GM19324 (cell line): ENCODE measurements at regions not wholly inside any gene's neighbourhood (a gene's known extent, or its start where the extent isn't known, plus 50 kb on each side); places are given as distances from the start of the nearest gene placed in this dataset.

ENCODE experiments used
- ATAC-seq: cut with Tn5 transposase; IDR thresholded peaks from one replicate; pipeline ENCODE4 v1.9.1; 2021; ENCODE audit warnings: mild to moderate bottlenecking, moderate library complexity; ENCODE audit not compliant: unreplicated experiment, low FRiP score

DNA sequence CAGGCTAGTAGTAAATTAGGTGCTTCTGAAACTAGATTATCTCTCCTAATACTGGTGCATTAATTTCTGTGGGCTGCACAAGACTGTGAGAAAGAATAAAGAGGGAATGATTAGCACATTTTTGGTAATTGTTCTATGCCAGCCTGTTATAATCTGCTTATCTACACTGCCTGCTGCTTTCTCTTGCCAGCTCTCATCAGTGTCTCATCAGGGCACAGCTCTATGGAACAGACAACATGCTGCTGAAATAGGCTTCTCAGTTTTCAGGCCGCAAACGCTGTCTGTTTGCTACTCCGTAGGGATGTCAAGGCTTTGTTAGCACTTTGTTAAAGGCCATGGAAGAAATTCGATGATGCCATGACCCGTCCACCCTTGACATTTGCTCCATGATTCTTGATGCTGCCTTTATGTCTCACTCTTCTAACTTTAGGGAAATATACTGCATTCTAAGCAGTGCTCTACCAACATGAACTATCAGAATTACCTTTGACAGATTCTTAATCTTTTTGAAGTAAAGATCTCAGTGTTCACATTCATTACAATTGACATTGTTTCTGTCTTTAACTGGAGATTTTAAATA lies 84.0 kb upstream of the PRR20A start:
- no peak for ATAC-seq

DNA sequence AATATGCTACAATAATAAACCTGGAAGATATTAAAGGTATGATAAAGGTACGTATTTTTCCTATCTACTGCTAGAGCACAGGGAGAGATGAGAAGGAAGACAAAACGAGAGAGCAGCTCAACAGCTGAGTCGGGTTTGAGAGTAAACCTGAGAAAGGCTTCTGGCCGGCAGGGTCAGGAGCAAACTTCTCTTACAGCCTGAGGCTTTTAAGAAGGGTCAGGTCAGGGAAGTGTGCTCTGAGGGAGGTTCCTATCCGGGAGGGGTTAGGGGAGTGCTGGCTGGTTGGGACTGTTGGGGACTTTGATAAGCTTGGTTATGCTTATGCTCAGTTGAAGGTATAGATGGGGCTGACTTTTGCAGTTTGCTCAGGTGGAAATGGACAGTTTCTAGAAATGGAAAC lies 77.7 kb upstream of the PRR20A start:
- no peak for ATAC-seq

DNA sequence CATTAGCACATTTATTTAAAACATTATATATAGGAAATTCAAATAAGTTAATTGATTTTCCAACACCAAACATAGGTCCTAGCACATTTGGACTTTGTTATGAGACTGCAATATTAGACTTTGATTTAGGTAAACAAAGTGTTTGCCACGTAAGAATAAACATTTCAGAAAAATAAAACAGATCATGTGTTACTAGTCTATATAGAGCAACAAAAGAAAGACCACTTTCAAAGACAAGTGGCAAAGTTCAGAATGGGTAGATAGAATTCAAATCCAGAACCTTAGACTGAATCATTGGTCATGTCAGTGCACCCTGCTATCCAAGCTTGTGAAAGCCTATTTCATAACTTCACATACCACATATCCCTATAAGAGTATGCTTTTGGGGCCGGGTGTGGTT lies 66.7 kb upstream of the PRR20A start:
- no peak for ATAC-seq

DNA sequence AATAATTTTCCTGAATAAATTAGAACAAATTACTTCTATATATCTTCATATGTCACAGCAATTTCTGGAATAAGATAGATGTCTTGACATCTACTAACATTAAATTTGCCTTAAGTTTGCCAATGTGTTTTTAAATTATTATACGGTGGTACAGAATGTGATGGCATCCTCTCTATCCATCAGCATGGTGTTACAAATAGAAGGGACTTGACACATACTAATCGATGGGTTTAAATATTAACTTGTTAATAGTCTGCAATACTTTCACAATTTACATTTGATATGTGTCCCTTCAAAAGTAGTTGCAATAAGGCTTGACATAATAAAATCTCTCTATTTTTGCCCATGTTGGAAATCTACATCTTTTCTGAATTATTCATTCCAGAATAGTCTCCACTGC lies 65.1 kb upstream of the PRR20A start:
- ATAC-seq, result no peak

DNA sequence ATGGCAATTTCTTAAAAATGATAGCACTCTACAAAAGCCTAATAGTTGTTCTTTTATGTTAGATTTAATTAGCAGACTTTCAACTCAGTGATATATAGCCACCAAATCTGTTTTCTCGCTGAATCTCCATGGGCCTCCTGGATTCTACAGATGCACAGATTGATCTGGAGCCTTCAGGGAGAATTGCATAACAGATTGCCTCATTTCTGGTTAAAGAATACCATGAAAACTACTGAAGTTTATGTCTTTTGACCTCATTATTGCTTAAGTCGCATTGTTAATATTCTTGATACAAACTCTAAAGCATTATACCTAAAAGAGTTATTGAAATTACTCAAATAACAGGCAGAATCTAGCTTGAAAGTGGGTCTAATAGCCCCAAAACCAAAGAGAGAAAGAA lies 53.7 kb upstream of the PRR20A start:
- ATAC-seq, result no peak
